IMR-90 (cell line): ENCODE measurements at regions not wholly inside any gene's neighbourhood (a gene's known extent, or its start where the extent isn't known, plus 50 kb on each side); places are given as distances from the start of the nearest gene placed in this dataset.

Experiments
- BHLHE40 ChIP-seq: fragments of 150-350 bp; IDR thresholded peaks from 2 replicates; pipeline ENCODE4 v1.6.1; 2016; ENCODE audit warnings: mild to moderate bottlenecking, low read depth, low read length
- CEBPB ChIP-seq: IDR thresholded peaks from 2 replicates; pipeline ENCODE4 v1.6.1; 2012; ENCODE audit warnings: low read depth, low read length, improper control_type of control experiment
- CHD1 ChIP-seq: IDR thresholded peaks from 2 replicates; pipeline ENCODE4 v1.6.1; 2012; ENCODE audit warnings: low read depth, low read length, improper control_type of control experiment
- CTCF ChIP-seq: conservative IDR thresholded peaks from 2 replicates; pipeline ENCODE4 v1.5.1; 2012; ENCODE audit warnings: mild to moderate bottlenecking, low read depth, low read length, improper control_type of control experiment
- FOS ChIP-seq: fragments of 150-350 bp; IDR thresholded peaks from 2 replicates; pipeline ENCODE4 v1.6.1; 2016; ENCODE audit warnings: low read depth, low read length
- MAFK ChIP-seq: IDR thresholded peaks from 2 replicates; pipeline ENCODE4 v1.6.1; 2012; ENCODE audit warnings: low read depth, low read length, improper control_type of control experiment
- MAZ ChIP-seq: IDR thresholded peaks from 2 replicates; pipeline ENCODE4 v1.6.1; 2012; ENCODE audit warnings: low read depth, mild to moderate bottlenecking, low read length, improper control_type of control experiment, moderate library complexity, borderline replicate concordance
- MXI1 ChIP-seq: IDR thresholded peaks from 2 replicates; pipeline ENCODE4 v1.6.1; 2012; ENCODE audit warnings: low read depth, mild to moderate bottlenecking, low read length, moderate library complexity, borderline replicate concordance
- NFE2L2 ChIP-seq: fragments of 150-350 bp; IDR thresholded peaks from 2 replicates; pipeline ENCODE4 v1.6.1; 2016; ENCODE audit warnings: low read depth, mild to moderate bottlenecking, low read length
- POLR2A ChIP-seq: IDR thresholded peaks from 2 replicates; pipeline ENCODE4 v1.6.1; 2012; ENCODE audit warnings: mild to moderate bottlenecking, low read depth, low read length
- RAD21 ChIP-seq: IDR thresholded peaks from 2 replicates; pipeline ENCODE4 v1.6.1; 2012; ENCODE audit warnings: low read length, improper control_type of control experiment
- TF ChIP-seq, protein P1 (sequence below): fragments of 150-350 bp; IDR thresholded peaks from 2 replicates; pipeline ENCODE4 v1.6.1; 2017; ENCODE audit warnings: mild to moderate bottlenecking, antibody characterized with exemption, low read length, low read depth

DNA sequence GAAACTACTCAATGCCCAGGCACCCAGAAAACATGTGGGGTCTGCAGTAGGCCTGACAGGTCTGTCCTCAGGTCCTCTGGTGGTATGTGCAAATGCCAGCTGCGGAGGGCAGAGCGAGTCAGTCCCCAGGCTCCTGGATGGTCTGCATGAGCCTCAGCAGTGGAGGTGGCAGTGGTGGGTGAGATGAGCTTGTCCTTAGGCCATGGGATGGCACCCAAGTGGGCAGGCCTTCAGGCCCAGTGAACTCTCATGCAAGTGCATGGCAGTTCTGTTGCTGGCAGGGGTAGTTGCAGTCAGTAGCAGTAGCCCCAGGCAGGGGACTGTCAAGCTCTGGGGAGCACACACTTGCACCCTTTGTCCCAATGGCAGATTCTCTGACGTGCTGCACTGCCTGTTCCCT, 106.3 kb upstream of the ANXA10 start:
- no peak for TF ChIP-seq CTCF
- no peak for TF ChIP-seq MXI1
- no peak for TF ChIP-seq POLR2A
- TF ChIP-seq BHLHE40, result no peak
- TF ChIP-seq, protein P1, sequence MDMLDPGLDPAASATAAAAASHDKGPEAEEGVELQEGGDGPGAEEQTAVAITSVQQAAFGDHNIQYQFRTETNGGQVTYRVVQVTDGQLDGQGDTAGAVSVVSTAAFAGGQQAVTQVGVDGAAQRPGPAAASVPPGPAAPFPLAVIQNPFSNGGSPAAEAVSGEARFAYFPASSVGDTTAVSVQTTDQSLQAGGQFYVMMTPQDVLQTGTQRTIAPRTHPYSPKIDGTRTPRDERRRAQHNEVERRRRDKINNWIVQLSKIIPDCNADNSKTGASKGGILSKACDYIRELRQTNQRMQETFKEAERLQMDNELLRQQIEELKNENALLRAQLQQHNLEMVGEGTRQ, result no peak
- no peak for TF ChIP-seq MAZ
- TF ChIP-seq MAFK, result no peak
- TF ChIP-seq FOS, result no peak
- no peak for TF ChIP-seq CEBPB
- TF ChIP-seq NFE2L2, result no peak
- TF ChIP-seq CHD1, result no peak
- no peak for TF ChIP-seq RAD21
